Stimulated activated CD4-positive, alpha-beta T cell treated with anti-CD3 and anti-CD28 coated beads, Interleukin-1b, Interleukin-23, amount 100 ng/mL, for 24 hours (primary cell): ENCODE measurements at regions not wholly inside any gene's neighbourhood (a gene's known extent, or its start where the extent isn't known, plus 50 kb on each side); places are given as distances from the start of the nearest gene placed in this dataset.
"Not testable (repeated sequence)": the region's sequence is repeated elsewhere in the genome, so short reads cannot be mapped to it uniquely, and the experiment has no call there.

Source experiments
- DNase-seq, 4 experiments: peaks; one replicate each; pipeline ENCODE4 v3.0.0-alpha.2; 2020; ENCODE audit warnings: low read depth in 4 of 4, low spot score in 1 of 4

DNA sequence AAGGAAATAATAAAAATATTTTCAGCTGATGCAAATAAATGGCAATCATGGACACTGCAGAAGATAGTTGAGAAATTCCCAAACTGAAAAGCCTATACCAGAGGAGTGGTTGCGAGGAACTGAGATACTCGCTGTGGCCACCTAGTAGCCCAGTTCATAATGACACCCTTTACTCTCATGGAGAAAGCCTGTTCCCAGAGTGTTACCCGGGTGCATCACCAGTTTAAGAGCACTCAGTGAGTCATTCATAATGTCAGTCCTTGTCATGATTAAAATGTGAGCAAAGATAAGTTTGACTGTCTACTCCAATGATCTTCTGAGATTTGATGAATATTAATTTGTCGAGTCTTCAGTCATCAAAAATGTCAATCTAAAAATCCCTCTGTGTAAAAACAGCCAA, 138.4 kb upstream of the LRRC3B start:
- DNase-seq = no peak

DNA sequence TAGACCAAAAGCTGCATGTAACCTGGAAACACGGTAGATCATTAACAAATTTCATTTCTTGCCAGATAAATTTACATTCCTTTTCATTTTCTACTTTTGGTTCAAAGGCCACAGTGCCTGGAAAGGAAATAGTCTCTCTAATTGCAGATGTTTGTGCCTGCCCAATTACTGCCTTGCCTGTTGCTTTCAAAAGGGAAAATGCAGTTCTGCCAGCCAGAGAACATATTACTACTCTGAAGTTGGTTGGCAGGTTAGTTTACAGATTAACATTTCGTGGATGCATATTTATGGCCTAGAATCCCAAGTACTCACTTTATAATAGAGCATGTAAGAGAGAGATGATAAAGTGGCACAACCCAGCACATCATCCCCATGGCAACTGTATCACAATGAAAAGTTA, 124.3 kb upstream of the LRRC3B start:
- no peak for DNase-seq

DNA sequence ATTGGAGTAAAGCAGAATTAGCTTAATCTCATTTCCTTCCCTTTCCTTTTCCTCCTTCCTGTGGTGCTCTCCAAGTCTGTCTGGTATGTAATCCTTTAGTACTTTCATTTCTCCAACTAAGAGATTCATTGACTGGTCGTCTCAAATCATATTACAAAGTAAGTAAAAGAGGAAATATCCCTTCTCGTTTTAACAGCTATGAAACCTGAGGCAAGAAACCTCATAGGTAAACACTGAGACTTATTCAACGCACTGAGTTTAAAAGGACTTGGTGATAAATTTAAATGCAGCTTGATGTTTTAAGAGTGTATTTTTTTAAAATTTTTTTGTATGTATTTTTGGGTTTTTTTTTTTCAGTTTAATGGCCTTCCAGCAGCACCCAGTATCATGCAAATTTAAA, 117.2 kb upstream of the LRRC3B start:
- no peak for DNase-seq

DNA sequence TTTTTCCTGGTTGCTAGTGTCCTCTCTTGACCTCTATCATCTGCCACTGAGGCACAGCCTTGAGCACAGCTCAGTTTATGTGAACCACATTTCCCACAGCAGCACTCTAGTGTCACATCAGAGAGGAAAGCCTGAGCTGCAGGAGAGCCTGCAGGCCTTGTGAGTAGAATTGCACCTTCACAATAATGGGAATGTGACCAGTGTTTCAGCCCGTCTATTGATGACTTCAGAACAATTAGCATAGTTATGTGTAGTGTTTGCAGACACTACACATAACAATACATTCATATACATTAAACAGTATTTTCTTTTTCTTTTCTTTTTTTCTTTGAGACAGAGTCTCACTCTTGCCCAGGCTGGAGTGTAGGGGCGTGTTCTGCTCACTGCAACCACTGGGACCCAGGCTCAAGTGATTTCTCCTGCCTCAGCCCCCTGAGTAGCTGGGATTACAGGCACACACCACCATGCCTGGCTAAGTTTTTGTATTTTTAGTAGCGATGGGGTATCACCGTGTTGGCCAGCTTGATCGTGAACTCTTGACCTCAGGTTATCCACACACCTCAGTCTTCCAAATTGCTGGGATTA, 108.0 kb upstream of the LRRC3B start:
- not testable (repeated sequence) for DNase-seq

DNA sequence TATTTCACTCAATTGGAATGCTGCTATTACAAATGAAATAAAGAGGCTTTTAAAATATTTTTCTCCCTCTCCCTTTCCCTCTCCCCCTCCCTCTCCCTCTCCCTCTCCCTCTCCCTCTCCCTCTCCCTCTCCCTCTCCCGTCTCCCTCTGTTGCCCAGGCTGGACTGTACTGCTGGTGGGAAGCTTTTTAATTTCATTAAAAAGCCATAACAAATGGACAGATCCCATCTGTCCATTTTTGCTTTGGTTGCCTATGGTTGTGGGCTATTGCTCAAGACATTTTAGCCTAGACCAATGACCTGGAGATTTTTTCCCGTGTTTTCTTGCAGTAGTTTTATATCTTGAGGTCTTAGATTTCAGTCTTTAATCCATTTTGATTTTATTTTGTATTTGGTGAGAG, 107.2 kb upstream of the LRRC3B start:
- DNase-seq = no peak

DNA sequence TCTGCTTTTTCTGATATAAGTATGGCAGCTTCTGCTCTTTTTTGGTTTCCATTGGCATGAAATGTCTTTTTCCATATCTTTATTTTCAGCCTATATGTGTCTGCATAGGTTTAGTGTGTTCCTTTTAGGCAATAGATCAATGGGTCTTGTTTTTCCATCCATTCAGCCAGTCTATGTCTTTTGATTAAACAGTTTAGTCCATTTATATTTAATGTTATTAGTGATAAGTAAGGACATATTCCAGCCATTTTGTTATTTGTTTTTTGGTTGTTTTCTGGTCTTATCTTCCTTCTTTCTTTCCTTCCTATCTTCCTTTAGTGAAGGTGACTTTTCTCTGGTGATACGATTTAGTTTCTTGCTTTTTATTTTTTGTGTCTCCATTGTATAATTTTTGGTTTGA, 101.3 kb upstream of the LRRC3B start:
- DNase-seq = no peak

DNA sequence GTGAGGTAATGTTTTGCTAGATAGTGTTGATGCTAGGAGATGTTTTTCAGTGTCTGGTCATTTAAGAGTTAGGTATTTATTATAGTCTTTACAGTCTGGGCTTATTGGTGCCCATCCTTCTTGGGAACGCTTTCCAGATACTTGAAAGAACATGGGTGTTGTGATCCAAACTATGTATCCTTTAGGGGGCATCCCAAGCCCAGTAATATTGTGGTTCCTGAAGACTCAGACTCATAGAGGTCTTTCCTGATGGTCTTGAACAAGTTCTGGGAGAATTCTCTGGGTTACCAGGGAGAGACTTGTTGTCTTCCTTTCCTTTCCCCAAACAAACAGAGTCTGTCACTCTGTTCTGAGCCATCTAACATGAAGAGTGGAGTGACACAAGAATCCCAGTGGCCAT, 99.7 kb upstream of the LRRC3B start:
- no peak for DNase-seq

DNA sequence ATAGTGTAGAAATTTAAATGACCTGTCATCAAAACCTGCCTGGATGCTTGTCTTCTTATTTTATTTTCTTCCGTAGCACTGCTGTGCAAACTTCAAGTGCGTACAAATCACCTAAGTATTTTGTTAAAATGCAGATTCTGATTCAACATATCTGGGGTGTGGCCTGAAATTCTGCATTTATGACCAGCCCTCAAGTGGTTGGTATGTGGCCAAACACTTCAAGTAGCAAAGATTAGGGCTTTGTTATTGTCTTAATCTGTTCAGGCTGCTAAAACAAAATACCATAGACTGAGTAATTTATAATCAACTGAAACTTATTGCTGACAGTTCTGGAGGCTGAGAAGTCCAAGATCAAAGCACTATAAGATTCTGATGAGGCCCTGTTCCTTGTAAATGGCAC, 97.6 kb upstream of the LRRC3B start:
- DNase-seq = no peak

DNA sequence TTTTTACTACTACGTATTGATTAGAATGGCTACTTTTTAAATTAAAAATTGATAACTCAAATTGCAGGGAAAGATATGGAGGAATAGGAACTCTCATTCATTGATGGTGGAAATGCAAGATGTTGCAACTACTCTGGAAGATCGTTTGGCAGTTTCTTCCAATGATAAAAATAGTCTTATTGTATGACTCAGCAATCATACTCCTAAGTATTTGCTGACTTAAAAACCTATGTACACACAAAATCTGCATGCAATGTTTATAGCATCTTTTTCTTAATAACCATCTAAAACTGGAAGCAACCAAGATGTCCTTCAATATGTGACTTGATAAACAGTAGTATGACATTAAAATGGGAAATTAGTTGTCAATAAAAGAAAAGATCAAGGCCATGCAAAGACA, 87.4 kb upstream of the LRRC3B start:
- DNase-seq = no peak

DNA sequence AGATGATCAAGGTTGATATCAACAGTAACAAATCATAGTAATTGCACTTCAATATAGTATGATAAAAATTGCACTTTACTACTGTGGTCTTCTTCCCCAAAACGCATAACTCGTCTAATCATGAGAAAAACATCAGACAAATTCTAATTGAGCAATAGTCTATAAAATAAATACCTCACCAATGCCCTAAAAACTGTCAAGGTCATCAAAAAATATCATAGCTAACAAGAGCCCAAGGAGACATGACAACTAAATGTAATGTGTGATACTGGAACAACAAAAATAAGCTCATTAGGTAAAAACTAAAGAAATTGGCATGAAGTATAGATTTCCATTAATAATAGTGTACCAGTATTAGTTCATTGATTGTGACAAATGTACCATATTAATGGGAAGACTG, 85.6 kb upstream of the LRRC3B start:
- no peak for DNase-seq

DNA sequence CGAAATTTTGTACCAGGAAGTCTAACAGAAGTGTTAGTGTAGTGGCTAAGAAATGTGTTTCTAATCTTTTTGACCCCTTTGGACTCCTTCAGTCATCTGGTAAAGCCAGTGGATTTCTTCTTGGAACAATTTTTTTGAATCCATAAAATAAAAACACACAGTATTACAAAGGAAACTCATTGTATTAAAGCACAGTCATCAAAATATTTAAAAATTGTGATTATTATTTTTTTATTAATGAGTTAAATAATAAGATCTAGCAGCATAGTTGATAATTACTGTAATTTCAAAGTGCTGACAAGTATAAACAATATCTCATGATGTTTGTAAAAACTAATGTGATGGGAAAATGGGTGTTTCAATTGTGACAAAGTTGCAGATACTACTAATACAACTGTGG, 72.2 kb upstream of the LRRC3B start:
- no peak for DNase-seq

DNA sequence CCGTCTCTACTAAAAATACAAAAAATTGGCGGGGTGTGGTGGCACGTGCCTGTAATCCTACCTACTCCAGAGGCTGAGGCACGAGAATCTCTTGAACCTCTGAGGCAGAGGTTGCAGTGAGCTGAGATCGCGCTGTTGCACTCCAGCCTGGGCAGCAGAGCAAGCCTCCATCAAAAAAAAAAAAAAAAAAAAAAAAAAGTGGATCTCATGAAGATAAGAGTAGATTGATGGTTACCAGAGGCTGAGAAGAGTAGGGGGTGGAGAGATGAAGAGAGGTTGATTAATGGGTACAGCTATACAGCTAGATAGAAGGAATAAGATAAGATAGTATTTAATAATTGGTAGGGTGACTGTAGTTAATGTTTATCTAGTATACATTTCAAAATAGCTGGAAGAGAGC, 65.9 kb upstream of the LRRC3B start:
- DNase-seq = no peak

DNA sequence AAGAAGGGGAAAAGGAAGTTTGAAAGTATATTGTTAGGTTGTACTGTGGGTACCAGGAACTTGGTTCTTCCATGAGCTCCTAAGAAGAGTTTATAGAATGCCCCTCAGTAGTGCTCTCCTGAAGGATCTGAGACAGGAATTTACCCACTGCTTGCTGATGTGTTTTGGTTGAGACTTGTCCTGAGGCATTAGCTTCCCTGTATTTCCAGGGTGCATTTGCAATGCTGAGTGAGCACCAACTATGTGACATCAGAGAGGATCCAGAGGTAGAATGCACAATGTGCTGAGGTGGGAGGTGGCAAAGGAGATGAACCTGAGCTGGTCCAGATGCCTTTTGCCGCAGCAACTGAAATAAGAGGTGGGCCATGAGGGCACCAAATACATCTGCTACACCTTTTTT, 64.3 kb upstream of the LRRC3B start:
- DNase-seq = no peak

DNA sequence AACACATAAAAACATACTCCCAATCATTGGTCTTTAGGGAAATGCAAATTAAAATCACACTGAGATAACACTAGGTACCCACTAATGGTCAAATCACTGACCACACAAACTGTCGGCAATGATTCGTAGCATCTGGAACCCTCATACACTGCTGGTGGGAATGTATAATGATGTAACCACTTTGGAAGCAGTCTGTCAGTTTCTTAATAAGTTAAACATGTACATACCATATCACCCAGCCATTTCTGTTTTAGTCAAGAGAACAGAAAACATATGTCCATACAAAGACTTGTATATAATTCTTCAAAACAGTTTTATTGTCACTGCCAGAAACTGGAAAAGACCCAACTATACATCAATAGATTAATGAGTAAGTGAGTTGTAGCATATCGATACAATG, 63.3 kb upstream of the LRRC3B start:
- DNase-seq = no peak

DNA sequence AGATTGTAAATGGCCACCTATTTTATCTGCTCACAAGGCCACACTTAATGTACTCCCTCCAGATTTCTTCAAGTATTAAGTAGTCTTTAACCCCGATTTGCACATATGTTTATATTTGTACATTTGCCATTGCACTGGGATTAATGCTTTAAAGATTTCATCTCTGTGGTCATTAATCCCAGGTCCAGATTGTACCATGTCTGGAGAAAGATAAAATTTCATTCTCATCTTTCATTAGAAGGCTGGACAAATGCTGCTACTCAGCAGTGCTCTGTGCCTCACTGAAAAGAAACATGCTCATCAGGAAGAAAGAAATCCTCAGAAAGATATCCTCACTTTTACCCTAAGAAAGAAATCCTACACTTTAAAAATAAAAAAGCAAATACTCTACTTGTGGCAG, 62.5 kb upstream of the LRRC3B start:
- DNase-seq = no peak

DNA sequence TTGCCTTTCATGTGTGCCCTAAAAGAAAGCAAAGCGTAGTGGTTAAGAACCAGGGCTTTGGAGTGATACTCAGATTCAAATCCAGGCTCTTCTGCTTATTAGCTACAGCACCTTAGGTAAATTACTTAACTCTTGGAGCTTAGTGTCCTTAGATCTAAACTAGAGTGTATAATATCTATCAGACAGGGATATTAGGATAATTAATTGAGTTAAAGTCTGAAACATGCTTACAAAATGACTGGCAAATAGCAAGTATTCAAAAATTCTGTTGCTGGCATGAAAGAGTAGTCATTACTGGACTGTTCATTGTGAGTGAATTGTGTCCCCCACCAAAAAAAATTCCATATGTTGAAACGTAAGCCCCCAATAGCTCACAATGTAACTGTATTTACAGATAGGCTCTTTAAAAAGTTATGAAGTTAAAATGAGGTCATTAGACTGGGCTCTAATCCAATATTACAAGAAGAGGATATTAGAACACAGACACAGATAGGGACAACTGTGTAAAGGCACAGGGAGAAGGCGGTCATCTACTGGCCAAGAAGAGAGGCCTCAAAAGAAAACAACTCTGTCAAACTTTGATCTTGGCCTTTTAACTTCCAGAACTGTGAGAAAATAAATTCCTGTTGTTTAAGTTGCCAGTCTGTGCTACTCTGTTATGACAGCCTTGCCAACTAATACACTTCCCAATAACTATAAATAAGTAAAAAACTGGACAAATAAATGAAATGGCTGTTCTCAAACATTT, 60.4 kb upstream of the LRRC3B start:
- no peak for DNase-seq
